Adrenal gland (tissue), 5 donors: ENCODE measurements at regions not wholly inside any gene's neighbourhood (a gene's known extent, or its start where the extent isn't known, plus 50 kb on each side); places are given as distances from the start of the nearest gene placed in this dataset.

Source experiments
- POLR2A ChIP-seq, 2 donors: fragments of 450-650 bp; IDR thresholded peaks; one replicate each; pipeline ENCODE4 v1.6.1; 2017; ENCODE audit warnings: antibody characterized with exemption in 2 of 2, mild to moderate bottlenecking in 2 of 2, moderate library complexity in 1 of 2
- TF ChIP-seq, protein P1 (sequence below), 6 experiments: fragments of 450-650 bp in 4 of 6; fragments of 200-600 bp in 2 of 6; sonication (generic) in 1 of 6; IDR thresholded peaks; 1 replicate in 5 of 6; 2 replicates in 1 of 6; pipeline versions ENCODE4 v1.5.1 to v1.8.0; 2016 to 2021; ENCODE audit warnings: antibody characterized with exemption in 6 of 6, mild to moderate bottlenecking in 2 of 6, moderate library complexity in 1 of 6
- donor health status: DM: no; HTN: no; CAD: no.

DNA sequence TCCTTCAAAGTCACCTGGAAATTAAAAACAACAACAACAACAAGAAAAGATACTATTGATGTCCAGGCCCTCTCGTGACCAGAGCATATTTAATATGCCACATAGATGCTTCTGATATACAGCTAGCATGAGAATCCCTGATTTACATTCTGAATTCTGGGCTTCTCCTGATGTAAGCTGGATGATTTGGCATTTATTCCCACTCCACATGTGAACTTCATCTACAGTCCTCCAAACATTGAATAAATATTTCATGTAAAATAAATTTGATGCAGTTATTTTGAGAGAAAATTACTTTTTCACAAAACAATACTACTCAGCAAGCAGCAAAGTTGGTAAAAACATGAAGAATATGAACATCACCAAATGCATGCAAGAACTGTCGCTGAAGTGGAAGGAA, 453.2 kb upstream of the SETBP1 start:
- TF ChIP-seq, protein P1, sequence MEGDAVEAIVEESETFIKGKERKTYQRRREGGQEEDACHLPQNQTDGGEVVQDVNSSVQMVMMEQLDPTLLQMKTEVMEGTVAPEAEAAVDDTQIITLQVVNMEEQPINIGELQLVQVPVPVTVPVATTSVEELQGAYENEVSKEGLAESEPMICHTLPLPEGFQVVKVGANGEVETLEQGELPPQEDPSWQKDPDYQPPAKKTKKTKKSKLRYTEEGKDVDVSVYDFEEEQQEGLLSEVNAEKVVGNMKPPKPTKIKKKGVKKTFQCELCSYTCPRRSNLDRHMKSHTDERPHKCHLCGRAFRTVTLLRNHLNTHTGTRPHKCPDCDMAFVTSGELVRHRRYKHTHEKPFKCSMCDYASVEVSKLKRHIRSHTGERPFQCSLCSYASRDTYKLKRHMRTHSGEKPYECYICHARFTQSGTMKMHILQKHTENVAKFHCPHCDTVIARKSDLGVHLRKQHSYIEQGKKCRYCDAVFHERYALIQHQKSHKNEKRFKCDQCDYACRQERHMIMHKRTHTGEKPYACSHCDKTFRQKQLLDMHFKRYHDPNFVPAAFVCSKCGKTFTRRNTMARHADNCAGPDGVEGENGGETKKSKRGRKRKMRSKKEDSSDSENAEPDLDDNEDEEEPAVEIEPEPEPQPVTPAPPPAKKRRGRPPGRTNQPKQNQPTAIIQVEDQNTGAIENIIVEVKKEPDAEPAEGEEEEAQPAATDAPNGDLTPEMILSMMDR (IDR thresholded peaks at IDR 0.05) = no peak
- no peak for TF ChIP-seq POLR2A (IDR thresholded peaks at IDR 0.05)
